GM19238 (cell line): ENCODE measurements at regions not wholly inside any gene's neighbourhood (a gene's known extent, or its start where the extent isn't known, plus 50 kb on each side); places are given as distances from the start of the nearest gene placed in this dataset.

ENCODE experiments used
- DNase-seq: peaks from one replicate; pipeline ENCODE4 v3.0.0; 2011; ENCODE audit warnings: low spot score; ENCODE audit not compliant: insufficient read length

- DNase-seq = no peak
Observed at GRCh38 chr12:126482238-126482889, 1417.1 kb downstream of the AACS start.

GRCh38 chr12:126483145-126484068, 1418.2 kb downstream of the AACS start:
- no peak for DNase-seq

GRCh38 chr12:126487431-126487980, 1422.3 kb downstream of the AACS start:
- DNase-seq = no peak

GRCh38 chr12:126488806-126489205, 1423.6 kb downstream of the AACS start:
- DNase-seq = no peak

- DNase-seq = no peak
Observed at GRCh38 chr12:126492181-126492580, 1426.9 kb downstream of the AACS start.

- no peak for DNase-seq
Observed at GRCh38 chr12:126493366-126494108, 1428.3 kb downstream of the AACS start.

GRCh38 chr12:126496201-126496600, 1431.0 kb downstream of the AACS start:
- no peak for DNase-seq

GRCh38 chr12:126506426-126507182, 1441.4 kb downstream of the AACS start:
- no peak for DNase-seq

- no peak for DNase-seq
Observed at GRCh38 chr12:126507231-126507630, 1442.0 kb downstream of the AACS start.

- DNase-seq = no peak
Observed at GRCh38 chr12:126509572-126509971, 1444.3 kb downstream of the AACS start.

- no peak for DNase-seq
Observed at GRCh38 chr12:126510630-126511029, 1445.4 kb downstream of the AACS start.

GRCh38 chr12:126512916-126513913, 1448.0 kb downstream of the AACS start:
- no peak for DNase-seq

GRCh38 chr12:126518596-126519200, 1453.5 kb downstream of the AACS start:
- DNase-seq = no peak

- DNase-seq = no peak
Observed at GRCh38 chr12:126519833-126520232, 1454.6 kb downstream of the AACS start.

GRCh38 chr12:126523891-126524290, 1458.7 kb downstream of the AACS start:
- DNase-seq = no peak

- DNase-seq = no peak
Observed at GRCh38 chr12:126534495-126534894, 1469.3 kb downstream of the AACS start.

GRCh38 chr12:126534942-126535341, 1469.7 kb downstream of the AACS start:
- DNase-seq = no peak

- DNase-seq = no peak
Observed at GRCh38 chr12:126535971-126536370, 1470.7 kb downstream of the AACS start.

GRCh38 chr12:126537961-126538530, 1472.8 kb downstream of the AACS start:
- DNase-seq = no peak
